ACHN (cell line): ENCODE measurements at regions not wholly inside any gene's neighbourhood (a gene's known extent, or its start where the extent isn't known, plus 50 kb on each side); places are given as distances from the start of the nearest gene placed in this dataset.
"Not testable (repeated sequence)": the region's sequence is repeated elsewhere in the genome, so short reads cannot be mapped to it uniquely, and the experiment has no call there.

Experiments used
- DNase-seq: peaks from one replicate; pipeline ENCODE4 v3.0.0-alpha.2; 2015
- in situ Hi-C: cut with HindIII; loops from 2 replicates; pipeline ENCODE4 v1.10.0; 2017; ENCODE audit warnings: low sequenced_read_pairs, low pct_ligation_motif_present, low pct_unique_long_range_greater_than_20kb

DNA sequence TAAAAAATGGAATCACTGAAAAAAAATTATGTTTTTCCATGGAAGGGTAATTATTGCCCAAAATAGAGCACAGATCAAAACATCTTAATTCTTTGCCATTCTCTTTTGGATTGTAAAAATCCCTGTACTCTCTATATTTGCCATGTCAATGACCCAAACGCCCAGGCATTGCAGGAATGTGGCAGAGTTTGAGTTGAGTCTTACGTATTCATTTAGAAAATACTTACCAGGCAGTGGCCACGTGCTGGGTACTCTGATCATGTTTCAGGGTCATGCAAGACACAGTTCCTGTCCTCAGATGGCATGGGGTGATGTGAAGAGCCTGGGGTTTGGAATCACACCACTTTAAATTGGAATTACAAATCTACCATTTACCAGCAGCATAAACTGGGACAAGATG, 267.7 kb downstream of the ABCC12 start:
- in situ Hi-C loops = no loop called here
- peak; percentile 39 for DNase-seq

DNA sequence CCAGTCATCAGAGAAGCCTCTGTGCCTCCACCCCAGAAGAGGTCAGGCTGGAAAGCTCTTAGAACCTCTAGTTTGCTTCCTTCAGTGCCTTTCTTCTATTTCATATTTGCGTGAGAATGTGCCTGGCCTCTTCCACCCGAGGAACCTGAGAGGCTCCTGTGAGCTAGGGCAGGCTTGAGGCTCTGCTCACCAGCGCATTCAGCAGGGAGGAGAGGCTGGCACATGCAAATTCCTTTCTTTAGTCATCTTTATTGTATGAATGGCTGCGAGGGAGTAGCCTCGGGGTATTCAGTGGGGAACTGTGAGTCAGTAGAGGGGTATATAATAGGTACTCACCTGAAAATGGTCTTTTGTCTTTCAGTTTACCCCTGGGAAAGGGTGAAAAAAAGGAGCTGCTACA, 268.3 kb downstream of the ABCC12 start:
- DNase-seq = peak; percentile 8
- in situ Hi-C loops = no loop called here

DNA sequence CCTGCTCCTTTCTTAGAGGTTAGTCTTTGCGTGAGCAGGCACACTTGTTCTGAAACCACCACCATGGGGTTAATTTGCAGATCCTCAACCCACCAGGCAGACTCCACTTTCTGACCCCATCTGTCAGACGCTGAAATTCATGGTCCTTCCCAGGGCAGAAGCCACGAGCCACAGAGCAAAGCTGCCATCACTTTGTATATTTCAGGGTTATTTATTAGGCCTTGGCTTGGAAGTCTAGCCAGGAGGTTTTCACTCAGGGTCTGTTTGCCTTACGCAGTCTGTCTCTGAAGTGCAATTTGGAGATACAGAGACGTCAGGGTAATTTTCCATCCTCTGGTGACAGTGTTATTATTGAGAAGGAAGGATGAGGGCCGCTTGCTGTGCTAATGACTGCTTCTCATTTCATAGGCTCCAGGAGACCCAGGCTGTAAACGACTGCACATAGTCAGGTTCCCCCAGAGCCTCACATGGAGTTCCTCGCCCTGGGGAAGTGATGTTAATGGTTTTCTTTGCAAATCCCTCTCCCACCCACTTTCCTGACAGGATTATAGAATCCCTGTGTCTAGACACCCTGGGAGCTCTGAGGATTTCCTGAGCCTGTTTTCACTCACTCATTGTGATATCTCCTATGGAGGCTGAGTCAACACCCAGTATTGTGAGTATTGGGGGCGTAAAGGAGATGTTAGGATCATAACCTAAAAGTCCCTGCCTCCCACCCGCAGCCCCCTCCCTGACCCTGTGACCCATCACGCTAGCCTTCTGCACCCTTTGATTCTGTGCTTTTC, 269.0 kb downstream of the ABCC12 start:
- DNase-seq = no peak
- in situ Hi-C loops = no loop called here

DNA sequence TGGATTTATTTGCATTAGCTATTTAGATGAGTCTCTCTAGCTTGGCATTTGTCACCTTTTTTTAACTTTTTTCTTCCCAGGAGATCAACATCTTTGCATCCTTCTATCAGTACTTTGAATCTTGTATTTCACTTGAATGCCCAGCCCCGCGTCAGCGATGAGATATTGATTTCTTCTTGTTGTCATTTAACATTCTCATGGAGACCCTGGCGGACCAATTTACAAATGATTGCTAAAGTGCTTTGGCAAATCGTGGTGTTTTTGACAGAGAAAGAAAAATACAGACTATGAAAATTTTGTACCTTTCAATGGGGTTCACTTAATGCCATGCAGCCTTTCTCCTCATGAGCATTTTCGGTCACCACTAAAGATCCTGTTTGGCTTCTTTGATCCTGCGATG, 269.7 kb downstream of the ABCC12 start:
- in situ Hi-C loops = no loop called here
- no peak for DNase-seq

DNA sequence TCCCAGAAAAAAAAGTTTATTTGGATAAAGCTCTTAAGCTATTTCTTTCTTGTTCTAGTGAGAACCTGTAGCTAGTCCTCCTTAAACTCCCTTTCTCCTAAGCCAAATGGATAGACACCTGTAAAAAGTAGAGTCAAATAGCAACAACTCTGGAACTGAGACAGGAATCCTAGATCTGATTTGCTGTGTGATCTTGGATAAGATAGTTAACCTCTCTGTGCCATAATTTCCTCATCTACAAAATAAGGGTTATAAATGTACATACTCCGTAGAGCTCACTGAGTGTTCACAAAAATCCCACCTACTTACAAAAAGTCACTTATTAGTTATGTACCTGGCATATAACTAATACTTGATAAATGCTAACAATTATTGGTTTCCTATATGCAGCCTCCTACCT, 270.3 kb downstream of the ABCC12 start:
- in situ Hi-C loops = no loop called here
- no peak for DNase-seq

DNA sequence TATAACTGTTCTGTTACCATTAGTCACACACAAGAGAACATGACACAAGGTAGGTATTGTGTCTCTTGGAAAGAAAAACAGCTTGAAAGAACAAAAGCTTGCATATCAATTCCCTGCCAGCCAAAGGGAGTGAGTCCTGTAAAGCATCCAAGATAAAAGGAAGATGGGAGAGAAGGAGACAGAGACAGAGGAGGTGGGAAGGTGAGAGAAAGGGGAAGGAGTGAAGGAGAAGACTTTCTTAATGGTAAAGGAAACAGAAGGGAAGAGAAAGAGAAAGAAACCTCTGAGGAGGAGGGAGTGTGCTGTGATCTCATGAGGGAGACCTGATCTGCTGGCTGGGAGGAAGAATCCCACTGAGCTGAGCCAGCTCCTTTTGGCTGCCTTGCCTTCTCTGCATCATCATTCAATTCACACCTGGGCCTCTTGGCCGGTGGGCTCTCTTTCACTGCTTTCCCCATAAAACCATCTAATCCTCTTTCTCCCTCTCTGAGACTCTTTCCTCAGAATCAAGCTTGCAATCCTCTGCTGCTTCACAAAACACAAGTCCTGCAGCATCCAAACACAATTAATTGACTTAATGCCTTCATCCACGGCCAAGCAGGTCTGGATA, 271.6 kb downstream of the ABCC12 start:
- no peak for DNase-seq
- in situ Hi-C loops = no loop called here

DNA sequence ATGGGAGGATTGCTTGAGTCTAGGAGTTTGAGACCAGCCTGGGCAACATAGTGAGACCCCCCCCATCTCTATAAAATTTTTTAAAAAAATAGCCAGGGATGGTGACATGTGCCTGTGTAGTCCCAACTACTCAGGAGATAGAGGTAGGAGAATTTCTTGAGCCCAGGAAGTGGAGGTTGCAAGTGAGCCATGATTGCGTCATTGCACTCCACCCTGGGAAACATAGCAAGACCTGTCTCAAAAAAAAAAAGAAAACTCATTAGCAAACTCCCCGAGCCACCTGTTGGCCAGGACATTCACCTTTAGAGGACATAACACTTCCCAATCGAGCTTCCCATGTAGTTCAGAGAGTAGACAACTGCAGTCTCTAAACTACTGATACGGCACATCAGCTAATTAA, 274.2 kb downstream of the ABCC12 start:
- in situ Hi-C loops = no loop called here

DNA sequence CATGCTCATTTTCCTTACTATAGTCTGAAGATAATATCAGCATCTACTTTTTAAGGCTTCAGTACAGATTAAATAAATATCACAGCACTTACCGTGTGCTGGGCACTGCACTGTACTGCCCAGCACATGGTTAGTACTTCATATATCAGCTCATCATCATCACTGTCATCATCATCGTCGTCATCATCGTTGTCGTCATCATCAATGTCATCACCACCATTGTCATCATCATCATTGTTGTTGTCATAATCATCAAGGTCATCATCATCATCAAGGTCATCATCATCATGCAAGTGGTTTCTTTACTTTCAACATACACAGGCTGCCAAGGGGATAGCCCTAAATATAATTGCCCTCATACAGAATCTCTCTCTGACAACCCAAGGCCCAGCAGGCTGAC, 275.1 kb downstream of the ABCC12 start:
- DNase-seq = no peak
- in situ Hi-C loops = no loop called here

More for the DNA sequence above, 274.2 kb downstream of the ABCC12 start:
- no peak for DNase-seq

DNA sequence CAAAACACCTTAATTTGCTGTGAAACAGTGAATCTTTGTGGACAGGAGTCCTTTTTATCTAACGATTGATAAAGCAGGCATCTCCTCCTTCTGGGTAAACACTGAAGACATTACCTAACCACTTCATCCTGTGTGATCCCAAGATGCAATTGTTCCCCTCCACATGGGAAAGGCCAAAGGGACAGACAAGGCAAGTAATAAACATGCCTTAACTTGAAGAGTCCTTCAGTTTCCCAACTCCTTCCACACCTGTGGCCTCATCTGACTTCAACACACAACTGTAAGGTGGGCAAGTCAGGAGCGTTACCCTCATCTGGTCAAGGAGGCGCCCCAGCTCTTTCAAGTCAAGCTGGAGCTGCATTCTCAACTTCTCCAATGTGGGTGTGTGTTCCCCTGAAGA, 278.6 kb downstream of the ABCC12 start:
- DNase-seq = no peak
- in situ Hi-C loops = no loop called here

DNA sequence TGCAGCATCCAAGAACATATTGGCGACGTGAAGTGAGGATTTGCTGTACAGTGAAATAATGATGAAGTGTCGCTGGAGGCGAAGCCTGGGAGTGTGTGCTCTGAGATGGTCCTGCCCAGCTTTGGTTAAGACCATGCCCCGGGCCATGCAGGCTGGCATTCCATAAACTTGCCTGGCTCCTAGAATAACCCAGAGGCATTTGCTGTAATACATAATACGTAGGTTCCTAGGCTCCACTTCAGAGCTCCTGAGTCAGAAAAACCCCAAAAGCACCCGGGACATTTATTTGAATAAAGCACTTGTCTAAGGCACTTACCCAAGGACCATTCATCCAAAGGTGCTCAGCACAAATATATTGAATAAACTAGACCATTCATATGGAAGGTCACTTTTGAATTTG, 279.3 kb downstream of the ABCC12 start:
- DNase-seq = no peak
- in situ Hi-C loops = no loop called here

DNA sequence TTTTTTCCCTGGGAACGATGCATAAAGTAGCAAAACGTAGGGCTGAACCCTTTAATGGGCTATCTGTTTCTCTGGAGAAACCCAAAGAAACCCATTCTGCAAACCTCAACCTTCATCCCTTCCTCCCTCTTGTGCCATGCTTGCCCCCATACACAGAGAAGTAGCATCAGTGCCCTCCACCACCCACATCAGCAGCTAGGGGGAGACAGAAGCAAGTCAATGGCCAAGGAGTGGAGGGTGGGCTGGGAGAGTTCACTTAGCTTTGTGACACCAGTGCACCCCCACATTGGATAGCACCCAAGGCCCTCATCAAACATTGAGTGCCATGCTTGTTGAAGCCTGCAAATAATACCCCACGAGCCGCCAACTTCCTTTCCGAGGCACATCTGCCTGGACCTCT, 282.4 kb downstream of the ABCC12 start:
- peak; percentile 42 for DNase-seq
- in situ Hi-C loops = no loop called here

DNA sequence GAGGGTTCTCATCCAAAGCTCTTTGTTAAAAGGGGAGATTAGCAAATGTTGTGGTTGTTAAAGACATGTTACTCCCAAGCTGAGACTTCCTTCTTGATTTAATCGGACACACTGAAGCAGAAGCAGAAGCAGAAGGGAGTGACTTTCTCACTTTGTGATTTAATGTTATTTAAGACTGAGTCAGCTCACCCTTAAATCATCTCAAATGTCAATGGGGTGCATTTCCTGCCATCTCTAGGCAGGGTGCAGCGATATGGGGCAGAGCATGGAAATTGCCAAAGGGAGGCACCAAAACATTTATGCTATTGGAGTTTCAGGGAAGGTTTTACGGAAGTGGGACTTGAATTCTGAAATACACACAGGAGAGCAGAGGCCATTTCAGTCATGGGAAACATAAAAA, 283.6 kb downstream of the ABCC12 start:
- no peak for DNase-seq
- in situ Hi-C loops = no loop called here

DNA sequence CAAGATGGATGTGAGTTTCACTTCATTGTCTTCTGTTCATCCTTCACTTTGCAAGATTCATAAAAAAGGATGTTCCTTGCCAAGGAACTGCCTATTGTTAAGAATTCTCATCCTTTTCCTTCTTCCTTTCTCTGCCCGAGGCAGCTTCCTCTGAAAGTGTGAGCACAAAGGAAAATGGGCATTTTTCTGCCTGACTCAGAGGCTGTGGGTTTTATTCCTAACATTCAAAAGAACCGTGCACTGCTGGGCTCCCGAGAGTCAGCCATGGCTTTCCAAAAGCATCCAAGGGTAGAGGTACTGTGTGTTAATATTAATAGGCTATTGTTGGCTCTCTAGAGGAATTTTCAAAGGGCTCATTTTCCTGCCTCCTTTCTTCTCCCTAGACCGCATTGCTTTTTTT, 289.4 kb downstream of the ABCC12 start:
- in situ Hi-C loops = no loop called here

DNA sequence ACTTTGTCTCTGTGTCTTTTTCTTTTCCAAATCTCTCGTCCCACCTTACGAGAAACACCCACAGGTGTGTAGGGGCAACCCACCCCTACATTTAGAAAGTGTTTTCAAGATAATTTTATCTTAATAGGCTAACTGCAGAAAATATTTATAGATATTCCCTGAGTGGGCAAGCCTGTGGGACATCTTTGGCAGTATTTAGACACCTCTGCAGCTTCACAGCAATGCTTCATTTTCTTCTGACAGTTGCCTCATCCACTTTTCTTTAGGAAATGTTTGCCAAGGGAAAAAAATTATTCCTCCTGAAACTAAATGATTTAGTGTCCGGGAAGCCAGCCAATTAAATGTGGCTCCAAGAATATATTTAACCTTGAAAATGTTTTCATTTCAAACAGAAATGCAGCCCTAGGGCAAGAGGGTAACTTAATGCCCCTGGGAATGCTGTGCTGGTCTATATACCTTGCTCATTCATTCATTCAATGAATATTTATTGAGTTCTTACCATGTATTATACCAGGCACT, 290.4 kb downstream of the ABCC12 start:
- in situ Hi-C loops = no loop called here
- no peak for DNase-seq

More for the DNA sequence above, 289.4 kb downstream of the ABCC12 start:
- DNase-seq = no peak

DNA sequence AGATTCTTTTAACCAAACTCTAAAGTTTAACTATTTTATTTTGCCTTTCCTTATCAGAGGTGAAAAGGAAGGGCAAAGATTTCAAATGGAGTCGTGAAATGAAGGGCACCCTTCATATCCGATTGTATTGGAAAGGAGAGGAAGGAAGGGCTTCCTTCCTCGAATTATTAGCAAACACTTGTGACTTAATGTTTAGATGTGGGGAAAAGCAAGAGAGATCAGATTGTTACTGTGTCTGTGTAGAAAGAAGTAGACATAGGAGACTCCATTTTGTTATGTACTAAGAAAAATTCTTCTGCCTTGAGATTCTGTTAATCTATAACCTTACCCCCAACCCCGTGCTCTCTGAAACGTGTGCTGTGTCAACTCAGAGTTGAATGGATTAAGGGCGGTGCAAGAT, 291.5 kb downstream of the ABCC12 start:
- in situ Hi-C loops, DNase-seq: not testable (repeated sequence)

DNA sequence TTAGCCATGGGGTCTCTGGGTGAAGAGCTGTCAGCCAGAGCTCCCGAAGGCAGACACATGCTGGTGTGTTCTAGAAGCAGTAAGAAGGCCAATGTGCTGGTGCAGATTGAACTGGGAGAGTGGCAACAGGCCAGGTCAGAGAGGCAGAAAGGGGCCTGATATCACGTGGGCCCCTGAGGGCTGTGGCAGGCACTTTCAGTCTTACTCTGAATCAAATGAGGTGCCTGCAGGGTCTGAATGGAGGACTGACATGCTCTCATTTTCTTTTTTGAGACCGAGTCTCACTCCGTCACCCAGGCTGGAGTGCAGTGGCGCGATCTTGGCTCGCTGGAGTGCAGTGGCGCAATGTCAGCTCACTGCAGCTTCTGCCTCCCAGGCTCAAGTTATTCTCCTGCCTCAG, 293.8 kb downstream of the ABCC12 start:
- DNase-seq = no peak
- in situ Hi-C loops = no loop called here

DNA sequence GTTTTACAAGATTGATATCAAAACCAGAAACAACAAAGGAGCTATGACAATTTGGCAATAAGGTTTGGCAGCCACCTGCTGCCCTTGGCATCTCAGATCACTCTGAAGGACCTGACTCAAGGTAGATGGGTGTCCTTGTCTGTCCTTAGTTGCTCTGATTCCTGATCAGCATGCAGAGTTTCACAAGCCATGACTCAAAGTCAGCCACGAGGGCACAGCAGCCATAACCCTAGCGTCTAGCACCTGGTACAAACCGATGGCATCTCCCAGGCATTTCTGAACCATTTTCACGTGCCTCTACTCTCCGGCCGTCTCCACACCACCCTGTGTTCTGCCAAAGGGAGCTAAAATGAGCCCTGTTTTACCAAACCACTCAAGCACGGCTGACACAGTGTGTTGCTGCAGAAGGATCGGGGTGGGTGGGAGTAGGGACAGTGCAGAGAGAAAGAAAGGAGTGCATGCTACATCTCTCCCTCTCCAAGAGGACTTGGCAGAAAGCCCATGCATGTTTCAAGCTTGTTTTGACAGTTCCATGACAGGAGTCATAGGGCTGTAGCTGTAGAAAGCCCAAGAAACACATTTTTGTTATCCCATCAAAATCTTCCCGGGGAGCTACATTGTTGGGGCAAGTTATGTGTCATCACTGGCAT, 297.3 kb downstream of the ABCC12 start:
- no peak for DNase-seq
- in situ Hi-C loops = no loop called here

DNA sequence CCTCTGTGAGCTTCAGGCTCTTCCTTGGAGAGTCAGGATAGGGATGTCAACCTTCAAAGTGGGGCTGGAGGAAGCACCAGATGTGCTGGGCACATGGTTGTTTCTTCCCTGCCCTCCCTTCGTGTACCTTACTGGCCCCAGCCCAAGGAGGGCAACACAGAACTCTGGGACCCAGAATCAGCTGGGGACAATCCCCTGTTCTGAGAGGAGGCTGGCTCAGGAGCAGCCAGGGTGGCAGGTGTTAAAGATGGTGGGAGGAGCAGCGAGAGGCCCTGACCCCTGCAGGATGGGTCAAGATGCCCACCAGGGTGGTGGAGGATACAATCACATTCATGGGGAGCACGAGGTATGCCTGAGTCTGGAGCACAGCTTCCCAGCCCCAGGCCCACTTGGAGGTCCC, 300.4 kb downstream of the ABCC12 start:
- in situ Hi-C loops = no loop called here
- no peak for DNase-seq

DNA sequence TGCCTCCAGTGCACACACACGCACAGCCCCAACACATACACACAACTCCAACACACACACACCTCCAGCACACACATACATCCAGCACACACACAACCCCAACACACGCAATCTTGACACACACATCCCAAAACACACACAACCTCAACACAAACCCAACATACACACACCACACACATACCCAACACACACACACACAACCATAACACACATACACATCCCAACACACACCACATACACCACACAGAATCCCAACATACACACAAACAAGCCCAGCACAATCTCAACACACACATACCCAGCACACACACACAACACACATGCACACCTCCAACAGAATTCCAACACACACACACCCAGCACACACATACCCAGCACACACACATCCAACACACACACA, 301.1 kb downstream of the ABCC12 start:
- in situ Hi-C loops = no loop called here

DNA sequence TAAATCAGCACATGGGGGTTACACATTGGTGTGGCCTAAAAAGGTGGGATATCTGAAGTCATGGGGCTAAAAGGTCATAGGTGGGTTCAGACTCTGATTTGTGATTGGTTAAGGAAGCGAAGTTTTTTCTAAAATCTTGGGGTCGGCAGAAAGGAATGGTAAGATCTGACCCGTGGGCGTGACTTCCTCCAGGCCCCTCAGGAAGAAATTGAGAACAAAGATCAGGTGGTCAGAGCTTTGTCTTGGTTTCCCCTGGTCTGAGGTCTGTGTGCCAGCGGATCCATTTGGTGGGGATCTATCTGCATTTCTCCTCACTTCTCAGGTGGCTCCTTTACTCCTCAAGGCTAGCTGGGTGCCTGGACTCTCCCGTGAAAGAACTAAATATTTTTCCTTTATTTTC, 302.8 kb downstream of the ABCC12 start:
- DNase-seq = no peak
- in situ Hi-C loops = no loop called here

More for the DNA sequence above, 301.1 kb downstream of the ABCC12 start:
- no peak for DNase-seq
